A549 (cell line): ENCODE measurements at regions not wholly inside any gene's neighbourhood (a gene's known extent, or its start where the extent isn't known, plus 50 kb on each side); places are given as distances from the start of the nearest gene placed in this dataset.

Source experiments
- CTCF ChIP-seq: fragments of >200 bp; sonication (Bioruptor Twin); formaldehyde crosslinking; IDR thresholded peaks from 3 replicates; pipeline ENCODE4 v1.5.1; 2016
- RFX5 ChIP-seq: fragments of 450-650 bp; IDR thresholded peaks from 2 replicates; pipeline ENCODE4 v1.7.1; 2014; ENCODE audit warnings: antibody characterized with exemption, mild to moderate bottlenecking, moderate library complexity

GRCh38 chr11:70711911-70712185 is 313.5 kb downstream of the CTTN start:
- TF ChIP-seq CTCF (no peak), RFX5 (no peak)
